ENCODE measurements at regions not wholly inside any gene's neighbourhood (a gene's known extent, or its start where the extent isn't known, plus 50 kb on each side); places are given as distances from the start of the nearest gene placed in this dataset.

GRCh38 chr6:18667612-18668011 lies 280.5 kb downstream of the RNF144B start:
- Histone ChIP-seq H3K27me3 (no peaks in the 10 kb centered on the region), H3K27ac (no peak overlapping the region), H3K9me3 (no peaks in the 10 kb centered on the region), H3K4me3 (ENCODE audit: low read depth in 1 of 2, low read length in 1 of 2) (no peak overlapping the region), H3K36me3 (no peaks in the 10 kb centered on the region), H3K4me1 (ENCODE audit: control insufficient read depth in 1 of 2, insufficient read depth in 1 of 2, low read depth in 1 of 2, low read length in 1 of 2) (no peaks in the 10 kb centered on the region)
- TF ChIP-seq CTCF (IDR thresholded peaks at IDR 0.05): no peak

GRCh38 chr6:18668994-18669393 lies 281.8 kb downstream of the RNF144B start:
- Histone ChIP-seq H3K9me3 (no peaks in the 10 kb centered on the region), H3K27ac (no peak overlapping the region), H3K4me1 (ENCODE audit: control insufficient read depth in 1 of 2, insufficient read depth in 1 of 2, low read depth in 1 of 2, low read length in 1 of 2) (no peaks in the 10 kb centered on the region), H3K4me3 (ENCODE audit: low read depth in 1 of 2, low read length in 1 of 2) (no peak overlapping the region), H3K36me3 (no peaks in the 10 kb centered on the region), H3K27me3 (no peaks in the 10 kb centered on the region)
- TF ChIP-seq CTCF (IDR thresholded peaks at IDR 0.05): no peak

GRCh38 chr6:18672852-18673251 lies 285.7 kb downstream of the RNF144B start:
- no peaks in the 10 kb centered on the region for H3K9me3 ChIP-seq
- no peak for TF ChIP-seq CTCF (IDR thresholded peaks at IDR 0.05)
- H3K4me3 ChIP-seq (ENCODE audit: low read depth in 1 of 2, low read length in 1 of 2): no peak overlapping the region
- no peaks in the 10 kb centered on the region for H3K36me3 ChIP-seq
- H3K4me1 ChIP-seq (ENCODE audit: control insufficient read depth in 1 of 2, insufficient read depth in 1 of 2, low read depth in 1 of 2, low read length in 1 of 2): no peaks in the 10 kb centered on the region
- no peak overlapping the region for H3K27ac ChIP-seq
- no peaks in the 10 kb centered on the region for H3K27me3 ChIP-seq

GRCh38 chr6:18674346-18674745 lies 287.2 kb downstream of the RNF144B start:
- H3K4me1 ChIP-seq (ENCODE audit: control insufficient read depth in 1 of 2, insufficient read depth in 1 of 2, low read depth in 1 of 2, low read length in 1 of 2): no peaks in the 10 kb centered on the region
- no peak for TF ChIP-seq CTCF (IDR thresholded peaks at IDR 0.05)
- no peaks in the 10 kb centered on the region for H3K36me3 ChIP-seq
- no peaks in the 10 kb centered on the region for H3K9me3 ChIP-seq
- no peak overlapping the region for H3K4me3 ChIP-seq (ENCODE audit: low read depth in 1 of 2, low read length in 1 of 2)
- no peaks in the 10 kb centered on the region for H3K27me3 ChIP-seq
- H3K27ac ChIP-seq: no peak overlapping the region

GRCh38 chr6:18675881-18676280 lies 288.7 kb downstream of the RNF144B start:
- H3K9me3 ChIP-seq: no peaks in the 10 kb centered on the region
- H3K4me1 ChIP-seq (ENCODE audit: control insufficient read depth in 1 of 2, insufficient read depth in 1 of 2, low read depth in 1 of 2, low read length in 1 of 2): no peaks in the 10 kb centered on the region
- H3K4me3 ChIP-seq (ENCODE audit: low read depth in 1 of 2, low read length in 1 of 2): no peak overlapping the region
- no peak for TF ChIP-seq CTCF (IDR thresholded peaks at IDR 0.05)
- no peaks in the 10 kb centered on the region for H3K27me3 ChIP-seq
- H3K36me3 ChIP-seq: no peaks in the 10 kb centered on the region
- no peak overlapping the region for H3K27ac ChIP-seq

GRCh38 chr6:18676548-18676947 lies 289.4 kb downstream of the RNF144B start:
- Histone ChIP-seq H3K36me3 (no peaks in the 10 kb centered on the region), H3K4me1 (ENCODE audit: control insufficient read depth in 1 of 2, insufficient read depth in 1 of 2, low read depth in 1 of 2, low read length in 1 of 2) (no peaks in the 10 kb centered on the region), H3K27me3 (no peaks in the 10 kb centered on the region), H3K27ac (no peak overlapping the region), H3K9me3 (no peaks in the 10 kb centered on the region), H3K4me3 (ENCODE audit: low read depth in 1 of 2, low read length in 1 of 2) (no peak overlapping the region)
- no peak for TF ChIP-seq CTCF (IDR thresholded peaks at IDR 0.05)
